ENCODE measurements at regions not wholly inside any gene's neighbourhood (a gene's known extent, or its start where the extent isn't known, plus 50 kb on each side); places are given as distances from the start of the nearest gene placed in this dataset.

GRCh38 chr18:55775972-55776371, 188.0 kb upstream of the TCF4 start:
- TF ChIP-seq YY1 (IDR thresholded peaks at IDR 0.05; ENCODE audit: insufficient read depth, insufficient read length) (no peak), SUZ12 (IDR thresholded peaks at IDR 0.05; ENCODE audit: extremely low read depth, insufficient read depth, insufficient read length) (no peak)
